ENCODE measurements at regions not wholly inside any gene's neighbourhood (a gene's known extent, or its start where the extent isn't known, plus 50 kb on each side); places are given as distances from the start of the nearest gene placed in this dataset.

GRCh38 chr4:123455360-123455759 is 58.8 kb downstream of the SPRY1 start:
- TF ChIP-seq BHLHE40 (IDR thresholded peaks at IDR 0.05; ENCODE audit: borderline replicate concordance) (no peak), L3MBTL2 (conservative IDR thresholded peaks at IDR 0.05) (no peak), FOXK2 (IDR thresholded peaks at IDR 0.05) (no peak)
